Activated naive CD8-positive, alpha-beta T cell treated with anti-CD3 and anti-CD28 coated beads, Interleukin-2, amount 50 U/mL, for 16 hours (primary cell): ENCODE measurements at regions not wholly inside any gene's neighbourhood (a gene's known extent, or its start where the extent isn't known, plus 50 kb on each side); places are given as distances from the start of the nearest gene placed in this dataset.
"Not testable (repeated sequence)": the region's sequence is repeated elsewhere in the genome, so short reads cannot be mapped to it uniquely, and the experiment has no call there.

Source experiments
- DNase-seq: peaks from one replicate; pipeline ENCODE4 v3.0.0-alpha.2; 2020; ENCODE audit warnings: low read depth, low spot score

GRCh38 chr4:114249561-114249960 is 270.1 kb upstream of the ARSJ start:
- DNase-seq: no peak

DNA sequence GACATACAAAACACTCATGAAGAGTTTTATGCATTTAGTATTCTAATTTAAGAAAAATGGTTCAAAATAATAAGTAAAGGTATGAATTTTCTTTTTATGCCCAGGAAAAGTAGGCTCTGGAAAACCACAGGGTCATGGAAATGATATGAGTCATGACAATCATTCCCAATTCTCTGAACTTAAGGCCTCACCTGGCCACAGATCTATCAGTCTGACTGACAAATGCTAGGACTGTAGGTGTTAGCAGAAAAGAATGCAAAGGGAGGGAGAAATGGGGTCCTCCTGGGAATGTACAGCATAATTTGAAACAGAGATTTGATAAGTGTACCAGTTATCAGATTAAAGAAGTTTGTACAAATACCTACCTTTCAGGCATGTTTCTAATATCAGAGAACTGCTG is 270.5 kb upstream of the ARSJ start:
- no peak for DNase-seq

GRCh38 chr4:114250439-114250891 is 271.0 kb upstream of the ARSJ start:
- no peak for DNase-seq

GRCh38 chr4:114251020-114251419 is 271.6 kb upstream of the ARSJ start:
- DNase-seq: no peak

- no peak for DNase-seq
Observed at GRCh38 chr4:114252499-114252898, 273.1 kb upstream of the ARSJ start.

DNA sequence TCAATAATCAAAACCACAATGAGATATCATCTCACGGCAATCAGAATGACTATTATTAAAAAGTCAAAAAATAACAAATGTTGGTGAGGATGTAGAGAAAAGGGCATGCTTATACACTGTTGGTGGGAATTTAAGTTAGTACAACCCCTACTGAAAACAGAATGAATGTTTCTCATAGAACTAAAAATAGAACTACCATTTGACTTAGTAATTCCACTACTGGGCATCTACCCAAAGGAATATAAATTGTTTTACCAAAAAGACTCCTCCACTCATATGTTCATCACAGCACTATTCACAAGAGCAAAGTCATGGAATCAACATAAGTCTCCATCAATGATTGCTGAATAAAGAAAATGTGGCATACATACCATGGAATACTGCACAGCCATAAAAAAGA is 278.1 kb upstream of the ARSJ start:
- no peak for DNase-seq

DNA sequence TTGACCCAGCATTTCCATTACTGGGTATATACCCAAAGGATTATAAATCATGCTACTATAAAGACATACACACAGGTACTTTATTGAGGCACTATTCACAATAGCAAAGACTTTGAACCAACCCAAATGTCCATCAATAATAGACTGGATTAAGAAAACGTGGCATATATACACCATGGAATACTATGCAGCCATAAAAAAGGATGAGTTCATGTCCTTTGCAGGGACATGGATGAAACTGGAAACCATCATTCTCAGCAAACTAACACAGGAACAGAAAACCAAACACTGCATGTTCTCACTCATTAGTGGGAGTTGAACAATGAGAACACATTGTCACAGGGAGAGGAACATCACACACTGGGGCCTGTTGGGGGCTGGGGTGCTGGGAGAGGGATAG is 283.0 kb upstream of the ARSJ start:
- not testable (repeated sequence) for DNase-seq

DNA sequence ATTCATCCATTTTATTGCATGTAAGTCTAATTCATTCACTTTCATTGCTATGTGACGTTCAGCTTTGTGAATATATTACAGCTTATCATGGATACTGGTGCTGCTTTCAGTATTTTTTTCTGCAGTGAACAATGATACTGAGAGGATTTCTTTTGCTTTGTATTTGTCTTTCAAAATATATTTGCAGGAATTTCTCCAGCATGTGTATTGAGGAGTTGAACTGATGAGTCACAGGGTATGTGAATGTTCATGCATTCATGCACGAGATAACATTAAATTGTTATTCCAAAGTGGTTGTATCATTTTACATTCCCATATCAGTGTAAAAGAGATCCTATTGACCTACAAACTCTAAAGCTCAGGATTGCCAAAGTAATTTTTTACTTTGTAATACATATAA is 283.8 kb upstream of the ARSJ start:
- DNase-seq: no peak

GRCh38 chr4:114264452-114264851 is 285.0 kb upstream of the ARSJ start:
- DNase-seq: no peak

DNA sequence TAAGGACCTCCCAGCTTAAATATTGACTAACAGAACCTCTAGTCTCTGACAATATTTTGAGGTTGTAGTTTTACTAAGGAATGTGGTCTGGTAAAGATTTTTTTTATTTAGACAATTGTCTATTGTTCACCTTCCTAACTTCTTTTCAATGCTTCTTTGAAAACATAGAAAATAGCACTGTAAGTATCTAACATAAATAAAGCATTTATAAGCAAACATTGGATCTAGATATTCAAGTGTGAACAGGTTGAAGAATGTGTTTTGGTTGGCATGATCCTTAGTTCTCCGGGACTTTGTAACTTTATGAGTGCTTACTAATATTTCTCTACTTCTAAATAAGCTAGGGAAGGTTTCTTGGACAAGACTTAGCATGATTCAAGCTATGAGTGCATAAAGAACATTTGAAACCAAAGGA is 285.4 kb upstream of the ARSJ start:
- DNase-seq: no peak

- no peak for DNase-seq
Observed at GRCh38 chr4:114265342-114265741, 285.9 kb upstream of the ARSJ start.

DNA sequence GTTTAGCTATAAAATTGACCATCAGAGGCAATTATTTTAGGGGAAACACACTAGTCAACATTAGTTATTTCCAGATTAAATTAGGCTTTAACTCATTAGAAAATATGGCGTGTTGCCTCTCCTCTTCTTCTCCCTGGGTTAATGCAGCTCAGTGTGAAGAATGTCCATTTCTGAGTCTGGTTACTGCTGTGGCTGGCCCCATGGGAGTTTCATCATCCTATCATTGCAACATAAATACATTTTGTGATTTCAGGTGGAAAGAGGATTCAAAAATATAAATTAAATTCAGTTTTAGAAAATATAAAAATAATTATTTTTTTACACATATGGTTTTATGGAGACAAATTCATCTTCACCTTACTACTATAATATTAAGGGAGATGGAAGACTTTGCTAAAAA is 288.5 kb upstream of the ARSJ start:
- no peak for DNase-seq

DNA sequence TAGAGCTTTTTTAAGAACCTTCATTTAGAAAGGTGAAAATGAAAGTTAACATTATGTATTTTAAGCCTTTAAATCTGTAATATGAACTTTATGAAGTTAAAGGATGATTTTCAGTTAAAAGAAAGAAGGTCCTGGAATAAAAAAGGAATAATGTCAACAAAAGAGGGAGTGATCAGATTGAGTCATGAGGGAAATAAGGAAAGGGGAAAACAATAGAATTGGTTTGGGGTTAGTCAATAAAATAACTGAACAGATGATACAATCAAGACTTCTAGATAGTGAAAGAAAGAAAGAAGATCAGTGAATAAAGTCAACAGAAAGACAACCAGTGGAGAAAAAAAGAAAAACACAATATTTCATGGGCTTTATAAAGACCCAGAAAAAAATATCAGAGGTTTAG is 291.6 kb upstream of the ARSJ start:
- DNase-seq: no peak

- DNase-seq: no peak
Observed at GRCh38 chr4:114272226-114272625, 292.8 kb upstream of the ARSJ start.

DNA sequence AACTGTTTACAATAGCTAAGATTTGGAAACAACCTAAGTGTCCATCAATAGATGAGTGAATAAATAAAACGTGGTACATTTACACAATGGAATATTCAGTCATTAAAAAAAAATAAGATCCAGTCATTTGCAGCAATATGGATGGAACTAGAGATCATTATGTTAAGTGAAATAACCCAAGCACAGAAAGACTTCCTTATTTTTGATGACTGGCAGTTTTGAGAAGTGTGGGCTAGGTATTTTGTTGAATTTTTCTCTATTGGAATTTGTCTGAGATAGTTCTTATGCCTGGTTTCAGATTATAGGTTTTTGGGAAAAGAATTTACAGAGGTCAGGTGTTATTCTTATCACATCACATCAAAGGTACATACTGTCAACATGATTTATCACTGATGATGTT is 293.8 kb upstream of the ARSJ start:
- DNase-seq: no peak

DNA sequence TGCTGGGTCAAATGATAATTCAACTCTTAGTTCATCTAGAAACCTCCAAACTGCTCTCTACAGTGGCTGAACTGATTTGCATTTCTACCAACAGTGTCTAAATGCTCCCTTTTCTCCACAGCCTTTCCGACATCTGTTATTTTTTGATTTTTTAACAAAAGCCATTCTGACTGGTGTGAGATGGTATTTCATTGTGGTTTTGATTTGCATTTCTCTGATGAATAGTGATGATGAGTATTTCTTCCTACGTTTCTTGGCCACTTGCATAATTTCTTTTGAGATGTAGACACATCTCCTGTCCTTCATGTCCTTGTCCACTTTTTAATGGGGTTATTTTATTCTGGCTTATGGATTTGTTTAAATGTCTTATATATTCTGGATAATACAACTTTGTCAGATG is 298.2 kb upstream of the ARSJ start:
- DNase-seq: no peak

- no peak for DNase-seq
Observed at GRCh38 chr4:114279066-114279465, 299.6 kb upstream of the ARSJ start.

- no peak for DNase-seq
Observed at GRCh38 chr4:114279711-114280110, 300.3 kb upstream of the ARSJ start.

GRCh38 chr4:114280645-114281044 is 301.2 kb upstream of the ARSJ start:
- no peak for DNase-seq

DNA sequence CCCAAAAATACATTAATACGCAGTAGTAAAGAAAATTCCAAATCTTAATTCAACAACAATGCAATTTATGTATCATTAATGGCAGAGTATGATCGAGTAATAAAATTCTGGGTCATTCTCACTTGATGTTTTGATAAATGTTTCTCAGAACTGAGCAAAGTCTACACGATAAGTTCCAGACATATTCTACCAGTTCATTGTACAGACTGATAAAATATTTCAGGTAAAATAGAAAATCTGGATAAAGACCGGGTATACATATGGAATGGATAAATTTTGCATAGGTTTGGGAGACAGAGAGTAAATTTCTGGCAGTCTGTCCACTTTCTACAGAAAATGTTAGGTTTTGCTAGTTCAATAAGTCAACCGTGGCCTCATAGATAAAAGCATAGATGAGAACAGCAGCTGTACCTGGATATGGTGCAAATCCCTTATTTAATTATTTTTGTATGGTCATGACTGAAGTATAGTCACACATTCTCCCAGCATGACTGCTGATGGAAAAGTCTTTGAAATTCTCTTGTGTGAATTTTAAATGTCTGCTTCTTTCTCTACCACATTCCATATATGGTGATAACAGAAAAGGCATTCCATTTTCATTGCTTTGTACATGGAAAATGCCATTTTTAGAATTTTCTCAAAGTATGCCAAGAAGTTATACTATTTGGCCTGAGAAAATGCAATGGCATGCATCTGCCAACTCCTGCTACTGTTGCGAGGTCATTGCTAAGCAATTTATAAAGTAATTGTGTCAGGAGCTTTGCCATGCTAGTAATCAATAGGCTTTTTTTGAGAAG is 301.9 kb upstream of the ARSJ start:
- DNase-seq: no peak

DNA sequence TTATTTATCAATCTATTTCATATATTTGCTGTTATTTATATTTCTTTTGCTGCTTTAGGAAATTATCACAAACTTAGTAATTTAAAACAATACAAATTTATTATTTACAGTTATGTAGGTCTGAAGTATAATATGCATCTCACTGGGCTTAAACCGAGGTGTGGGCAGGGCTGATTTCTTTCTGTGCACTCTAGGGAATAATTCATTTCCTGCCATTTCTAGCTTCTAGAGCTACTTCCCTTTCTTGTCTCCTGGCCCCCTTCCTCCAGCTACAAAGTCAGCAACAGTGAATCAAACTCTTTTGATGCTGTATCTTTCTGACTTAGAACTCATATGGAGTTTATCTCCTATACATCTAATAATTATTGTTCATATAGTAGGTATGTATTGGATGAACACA is 303.5 kb upstream of the ARSJ start:
- no peak for DNase-seq

DNA sequence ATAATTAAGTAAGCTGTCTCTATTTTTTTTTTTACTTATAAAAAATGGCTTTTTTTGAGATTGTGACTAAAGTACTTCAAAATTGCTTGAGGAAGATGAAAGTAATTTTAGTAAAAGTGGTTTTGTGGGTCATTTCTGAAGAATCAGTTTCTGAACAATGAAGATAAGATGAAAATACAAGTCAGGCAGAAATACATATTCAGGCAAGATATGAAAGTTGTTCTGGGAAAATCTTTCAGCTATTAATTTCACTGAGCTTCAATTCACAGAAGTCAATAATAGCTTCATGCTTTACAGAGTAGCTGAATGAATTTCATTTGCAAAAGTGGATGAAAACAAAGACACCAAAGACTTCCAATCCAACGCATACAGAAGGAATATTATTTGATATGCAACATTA is 305.2 kb upstream of the ARSJ start:
- no peak for DNase-seq

- no peak for DNase-seq
Observed at GRCh38 chr4:114286262-114286810, 306.9 kb upstream of the ARSJ start.
